Fibroblast of pulmonary artery (primary cell): ENCODE measurements at regions not wholly inside any gene's neighbourhood (a gene's known extent, or its start where the extent isn't known, plus 50 kb on each side); places are given as distances from the start of the nearest gene placed in this dataset.

Experiments used
- DNase-seq: peaks from one replicate; pipeline ENCODE4 v3.0.0-alpha.2; 2010; ENCODE audit warnings: low read depth
- H3K4me3 ChIP-seq: replicated peaks from 2 replicates; pipeline ENCODE4 v1.5.1; 2011; ENCODE audit warnings: low read depth, mild to moderate bottlenecking, control low read depth, low read length, moderate library complexity
- TF ChIP-seq, protein P1 (sequence below): IDR thresholded peaks from 2 replicates; pipeline ENCODE4 v1.5.1; 2011; ENCODE audit warnings: mild to moderate bottlenecking, control low read depth, low read length, inconsistent platforms; ENCODE audit errors: missing control alignments

DNA sequence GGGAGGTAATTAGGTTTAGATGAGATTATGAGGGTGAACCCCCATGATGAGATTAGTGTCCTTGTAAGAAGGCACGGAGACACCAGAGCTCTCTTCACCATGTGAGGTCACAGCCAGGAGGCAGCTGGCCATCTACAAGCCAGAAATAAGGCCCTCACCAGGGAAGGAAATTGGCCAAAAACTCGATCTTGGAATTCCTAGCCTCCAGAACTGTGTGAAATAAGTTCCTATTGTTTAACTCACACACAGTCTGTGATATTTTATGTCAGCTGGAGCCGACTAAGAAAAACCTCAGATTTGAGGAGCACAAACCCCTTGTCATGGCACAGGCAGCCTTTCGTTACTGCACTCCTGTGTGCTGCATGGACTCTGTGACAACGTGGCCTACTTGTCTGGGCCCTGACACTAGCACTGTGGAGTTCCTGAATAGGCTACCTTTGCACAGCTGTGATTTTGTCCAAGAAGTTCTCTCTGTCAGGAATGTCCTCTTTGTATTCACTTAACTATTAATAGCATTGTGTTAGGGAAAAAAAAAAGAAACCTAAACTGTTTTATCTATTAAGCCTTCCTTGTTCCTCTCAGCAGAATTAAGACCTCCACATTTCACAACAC lies 319.8 kb downstream of the TDRD15 start:
- DNase-seq: no peak
- no peak overlapping the region for H3K4me3 ChIP-seq
- TF ChIP-seq, protein P1, sequence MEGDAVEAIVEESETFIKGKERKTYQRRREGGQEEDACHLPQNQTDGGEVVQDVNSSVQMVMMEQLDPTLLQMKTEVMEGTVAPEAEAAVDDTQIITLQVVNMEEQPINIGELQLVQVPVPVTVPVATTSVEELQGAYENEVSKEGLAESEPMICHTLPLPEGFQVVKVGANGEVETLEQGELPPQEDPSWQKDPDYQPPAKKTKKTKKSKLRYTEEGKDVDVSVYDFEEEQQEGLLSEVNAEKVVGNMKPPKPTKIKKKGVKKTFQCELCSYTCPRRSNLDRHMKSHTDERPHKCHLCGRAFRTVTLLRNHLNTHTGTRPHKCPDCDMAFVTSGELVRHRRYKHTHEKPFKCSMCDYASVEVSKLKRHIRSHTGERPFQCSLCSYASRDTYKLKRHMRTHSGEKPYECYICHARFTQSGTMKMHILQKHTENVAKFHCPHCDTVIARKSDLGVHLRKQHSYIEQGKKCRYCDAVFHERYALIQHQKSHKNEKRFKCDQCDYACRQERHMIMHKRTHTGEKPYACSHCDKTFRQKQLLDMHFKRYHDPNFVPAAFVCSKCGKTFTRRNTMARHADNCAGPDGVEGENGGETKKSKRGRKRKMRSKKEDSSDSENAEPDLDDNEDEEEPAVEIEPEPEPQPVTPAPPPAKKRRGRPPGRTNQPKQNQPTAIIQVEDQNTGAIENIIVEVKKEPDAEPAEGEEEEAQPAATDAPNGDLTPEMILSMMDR: no peak

DNA sequence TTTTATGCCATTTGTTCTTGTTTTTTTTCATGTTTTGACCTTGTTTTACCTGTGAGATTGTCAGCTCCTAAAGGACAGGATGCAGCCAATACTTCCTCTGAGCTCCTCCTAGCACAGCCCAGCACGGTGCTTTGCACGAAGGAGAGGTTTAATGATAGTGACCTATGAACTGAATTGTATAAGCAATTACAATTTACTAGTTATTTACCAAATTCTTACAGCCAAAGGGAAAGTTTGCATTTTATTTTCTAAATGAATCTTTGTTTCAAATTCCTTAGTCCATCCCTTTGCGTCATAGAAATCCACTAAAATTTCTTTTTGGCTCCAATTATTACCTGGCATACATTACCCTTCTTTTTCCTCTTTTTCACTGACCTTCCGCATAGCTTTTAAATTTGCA lies 326.1 kb downstream of the TDRD15 start:
- TF ChIP-seq, protein P1: no peak
- no peak overlapping the region for H3K4me3 ChIP-seq

DNA sequence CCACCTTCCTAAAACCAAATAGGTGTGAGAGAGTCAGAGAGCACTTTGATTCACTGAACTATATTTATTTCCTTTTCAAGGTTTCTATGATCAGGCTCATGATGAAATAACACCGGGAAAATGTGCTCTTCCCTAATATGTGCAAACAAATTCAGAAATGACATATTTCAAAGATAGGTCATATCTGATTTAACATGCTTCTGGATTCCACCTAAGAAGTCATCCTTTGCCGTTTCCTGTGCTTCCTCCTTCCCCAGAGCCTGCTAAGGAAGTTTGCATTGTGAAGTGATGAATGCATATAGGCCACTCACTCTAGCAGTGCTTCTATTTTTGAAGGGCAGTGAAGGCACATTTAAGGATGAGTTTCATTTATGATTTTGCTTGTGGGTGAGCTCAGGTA lies 327.6 kb downstream of the TDRD15 start:
- TF ChIP-seq, protein P1: no peak

More for the DNA sequence above, 326.1 kb downstream of the TDRD15 start:
- DNase-seq: no peak

DNA sequence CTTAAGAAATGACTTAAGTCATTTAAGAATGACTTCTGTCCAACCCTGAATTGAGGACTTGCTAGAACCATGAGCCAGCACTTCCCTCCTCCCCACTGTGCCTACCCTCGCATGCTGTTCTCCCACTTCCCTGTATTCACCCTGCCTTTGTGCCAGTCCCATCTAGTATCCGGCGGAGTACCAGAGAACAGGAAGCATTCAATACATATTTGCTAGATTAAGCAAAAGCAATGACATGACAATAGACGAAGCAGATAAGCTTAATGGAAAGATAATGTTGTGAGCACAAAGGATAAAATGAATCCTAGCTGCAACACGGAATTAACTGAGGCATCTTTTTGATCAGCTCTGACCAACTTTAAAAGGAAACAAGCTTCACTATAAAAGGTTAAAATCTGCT lies 328.5 kb downstream of the TDRD15 start:
- DNase-seq: no peak
- TF ChIP-seq, protein P1: no peak
- H3K4me3 ChIP-seq: no peak overlapping the region

More for the DNA sequence above, 327.6 kb downstream of the TDRD15 start:
- no peak for DNase-seq
- no peak overlapping the region for H3K4me3 ChIP-seq

DNA sequence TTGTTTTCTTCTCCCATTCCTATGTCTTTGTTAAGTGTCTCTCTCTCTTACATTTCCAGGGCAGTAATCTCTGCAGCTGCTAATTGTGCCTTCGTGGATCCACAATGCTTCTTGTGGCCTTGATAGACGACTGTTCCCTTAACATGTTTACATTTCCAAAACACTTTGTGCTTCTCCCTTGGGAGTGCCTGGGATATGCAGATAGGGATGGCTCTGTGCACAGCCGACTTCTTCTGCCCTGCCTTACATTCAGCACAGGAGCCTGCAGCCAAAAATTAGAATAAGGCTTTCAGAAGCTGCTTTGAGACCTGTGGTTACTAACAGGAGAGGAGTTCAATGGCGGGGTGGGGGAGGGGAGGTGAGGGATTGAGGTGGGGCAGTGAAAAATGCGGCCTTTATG lies 328.9 kb downstream of the TDRD15 start:
- TF ChIP-seq, protein P1: no peak
- no peak for DNase-seq
- no peak overlapping the region for H3K4me3 ChIP-seq

DNA sequence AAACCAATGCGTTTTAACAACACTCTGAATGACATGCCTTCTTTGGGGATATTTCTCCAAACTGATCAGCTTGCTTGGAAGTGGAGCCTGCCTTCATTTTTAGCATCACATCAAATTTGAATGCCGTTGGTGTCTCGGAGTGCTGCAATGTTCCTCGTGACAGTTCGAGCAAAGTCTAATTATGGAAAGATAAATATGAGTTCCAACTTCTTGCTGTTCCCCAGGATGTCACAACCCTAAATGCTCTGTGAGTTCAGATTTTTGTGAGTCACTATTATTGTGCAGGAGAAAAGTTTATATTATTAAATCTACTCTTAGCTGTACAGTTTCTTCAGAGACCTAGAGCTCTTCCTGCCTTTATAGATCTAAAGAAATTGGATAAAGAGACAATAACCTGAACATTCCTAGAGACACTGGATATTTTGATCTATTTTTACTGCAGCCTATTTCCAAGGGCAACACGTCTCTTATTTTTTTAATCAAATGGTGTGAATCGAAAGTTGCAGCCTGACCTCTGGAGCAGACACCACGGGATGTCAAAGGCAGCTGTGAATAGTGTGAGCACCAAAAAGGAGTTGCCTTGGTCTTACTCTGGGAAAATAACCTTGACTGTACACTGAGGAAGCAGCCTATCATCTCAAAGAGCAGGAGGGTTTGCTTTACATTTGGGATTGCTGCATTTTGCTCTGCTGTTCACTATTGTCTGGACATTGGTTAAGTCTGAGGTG lies 330.1 kb downstream of the TDRD15 start:
- TF ChIP-seq, protein P1: no peak
- DNase-seq: no peak
- H3K4me3 ChIP-seq: no peak overlapping the region

DNA sequence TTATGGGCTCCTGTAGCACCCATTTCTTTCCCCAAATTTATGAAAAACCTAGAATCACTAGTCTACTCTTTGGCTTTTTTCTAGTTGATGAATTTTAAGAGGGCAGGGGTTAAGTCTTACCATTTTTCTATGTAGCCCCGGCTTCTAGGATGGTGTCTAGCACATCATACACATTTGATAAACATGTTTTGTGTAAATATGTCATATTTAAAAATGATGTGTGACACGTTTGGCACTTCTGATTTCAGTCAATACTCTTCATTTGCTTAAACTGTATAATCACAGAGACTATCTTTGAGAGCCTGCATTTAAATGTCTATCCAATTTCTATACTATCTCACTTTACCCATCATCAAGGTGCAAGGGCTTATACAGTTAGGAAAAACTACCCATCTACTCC lies 331.1 kb downstream of the TDRD15 start:
- H3K4me3 ChIP-seq: no peak overlapping the region
- TF ChIP-seq, protein P1: no peak
- DNase-seq: no peak
